Left lung (tissue), 4 donors: ENCODE measurements at regions not wholly inside any gene's neighbourhood (a gene's known extent, or its start where the extent isn't known, plus 50 kb on each side); places are given as distances from the start of the nearest gene placed in this dataset.
"Not testable (repeated sequence)": the region's sequence is repeated elsewhere in the genome, so short reads cannot be mapped to it uniquely, and the experiment has no call there.

Source experiments
- ATAC-seq: fragments of 200-7000 bp; cut with Tn5 transposase; one replicate; pipeline ENCODE4 v1.9.1; 2020; ENCODE audit warnings: moderate library complexity
- DNase-seq, 4 donors: peaks; one replicate each; pipeline ENCODE4 v3.0.0-alpha.2; 2013 to 2020
- H3K27ac ChIP-seq, 2 donors: fragments of 200-600 bp; sonication (generic) in 1 of 2; one replicate each; pipeline versions ENCODE4 v1.5.0 to v1.8.0; 2020 to 2021
- H3K27me3 ChIP-seq, 2 donors: fragments of 200-600 bp; sonication (generic) in 1 of 2; one replicate each; pipeline versions ENCODE4 v1.5.0 to v1.8.0; 2020 to 2021
- H3K36me3 ChIP-seq, 2 donors: fragments of 200-600 bp; sonication (generic) in 1 of 2; one replicate each; pipeline versions ENCODE4 v1.5.0 to v1.8.0; 2020 to 2021
- H3K4me1 ChIP-seq, 2 donors: fragments of 200-600 bp; one replicate each; pipeline ENCODE4 v1.8.0; 2021
- H3K4me3 ChIP-seq, 2 donors: fragments of 200-600 bp; sonication (generic) in 1 of 2; one replicate each; pipeline versions ENCODE4 v1.5.0 to v1.8.0; 2020 to 2021; ENCODE audit warnings: mild to moderate bottlenecking in 1 of 2
- H3K9me3 ChIP-seq, 2 donors: fragments of 200-600 bp; sonication (generic) in 1 of 2; one replicate each; pipeline versions ENCODE4 v1.5.0 to v1.8.0; 2020 to 2021
- intact Hi-C, 2 donors: fragments of 100-400 bp; cut with DNase I; formaldehyde crosslinking; loops; one replicate each; pipeline versions ENCODE4 v1.11.2 to v1.14.2; 2022
- TF ChIP-seq, protein P1 (sequence below), 2 donors: fragments of 200-600 bp; sonication (generic) in 1 of 2; IDR thresholded peaks; one replicate each; pipeline versions ENCODE4 v1.5.0 to v1.8.0; 2021; ENCODE audit warnings: antibody characterized with exemption in 2 of 2
- donor health status: DM: no; HTN: yes; CAD: no.
- donor health status: DM: no; HTN: no; CAD: no.

DNA sequence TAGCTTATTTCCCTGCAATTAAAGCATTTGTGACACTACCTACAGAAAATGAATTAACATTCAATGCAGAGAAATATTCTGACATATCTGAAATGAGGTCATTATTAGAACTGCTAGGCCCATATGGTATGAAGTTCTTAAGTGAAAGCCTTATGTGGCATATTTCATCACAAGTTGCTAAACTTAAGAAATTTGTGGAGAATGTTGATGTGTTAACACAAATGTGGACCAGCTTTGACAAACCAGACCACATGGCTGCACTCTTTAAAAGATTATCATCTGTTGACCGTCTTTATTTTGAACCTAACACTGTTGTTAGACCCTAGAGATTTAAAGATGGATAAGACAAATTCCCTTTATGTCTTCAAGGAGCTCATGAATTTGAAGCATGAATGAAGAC, 1024.1 kb downstream of the RPA4 start:
- ATAC-seq, result no peak
- DNase-seq, result no peak
- H3K4me3 ChIP-seq, result no peak overlapping the region
- peaks cover 0 to 10% of the 10 kb centered on the region in 2 donors for H3K27me3 ChIP-seq
- TF ChIP-seq, protein P1, sequence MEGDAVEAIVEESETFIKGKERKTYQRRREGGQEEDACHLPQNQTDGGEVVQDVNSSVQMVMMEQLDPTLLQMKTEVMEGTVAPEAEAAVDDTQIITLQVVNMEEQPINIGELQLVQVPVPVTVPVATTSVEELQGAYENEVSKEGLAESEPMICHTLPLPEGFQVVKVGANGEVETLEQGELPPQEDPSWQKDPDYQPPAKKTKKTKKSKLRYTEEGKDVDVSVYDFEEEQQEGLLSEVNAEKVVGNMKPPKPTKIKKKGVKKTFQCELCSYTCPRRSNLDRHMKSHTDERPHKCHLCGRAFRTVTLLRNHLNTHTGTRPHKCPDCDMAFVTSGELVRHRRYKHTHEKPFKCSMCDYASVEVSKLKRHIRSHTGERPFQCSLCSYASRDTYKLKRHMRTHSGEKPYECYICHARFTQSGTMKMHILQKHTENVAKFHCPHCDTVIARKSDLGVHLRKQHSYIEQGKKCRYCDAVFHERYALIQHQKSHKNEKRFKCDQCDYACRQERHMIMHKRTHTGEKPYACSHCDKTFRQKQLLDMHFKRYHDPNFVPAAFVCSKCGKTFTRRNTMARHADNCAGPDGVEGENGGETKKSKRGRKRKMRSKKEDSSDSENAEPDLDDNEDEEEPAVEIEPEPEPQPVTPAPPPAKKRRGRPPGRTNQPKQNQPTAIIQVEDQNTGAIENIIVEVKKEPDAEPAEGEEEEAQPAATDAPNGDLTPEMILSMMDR (IDR thresholded peaks at IDR 0.05), result no peak
- no peaks in the 10 kb centered on the region for H3K36me3 ChIP-seq
- H3K27ac ChIP-seq, result no peak overlapping the region
- H3K4me1 ChIP-seq, result no peaks in the 10 kb centered on the region
- no peaks in the 10 kb centered on the region for H3K9me3 ChIP-seq
- intact Hi-C loops, result no loop called here

DNA sequence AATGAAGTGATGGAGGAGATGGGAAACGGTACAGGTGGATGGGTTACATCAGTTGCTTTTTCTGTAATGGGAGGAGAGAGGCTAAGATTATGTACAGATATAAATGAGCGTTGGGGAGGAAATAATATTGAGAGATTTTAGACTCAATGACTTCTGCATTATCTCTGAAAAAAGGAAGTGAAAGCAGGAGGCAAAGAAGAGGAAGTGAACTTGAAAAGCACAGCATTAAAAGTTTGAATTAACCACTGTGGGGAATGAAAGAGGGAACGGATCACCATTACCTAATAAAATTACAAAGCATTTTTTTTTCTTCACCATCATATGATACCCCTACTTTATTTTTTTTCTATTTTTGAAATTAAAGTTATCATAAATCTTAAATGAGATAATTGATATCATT, 1025.5 kb downstream of the RPA4 start:
- H3K4me3 ChIP-seq, result no peak overlapping the region
- no peaks in the 10 kb centered on the region for H3K36me3 ChIP-seq
- H3K27me3 ChIP-seq, result no peaks in the 10 kb centered on the region
- H3K9me3 ChIP-seq, result no peaks in the 10 kb centered on the region
- H3K4me1 ChIP-seq, result no peaks in the 10 kb centered on the region
- no peak overlapping the region for H3K27ac ChIP-seq
- intact Hi-C loops, result no loop called here
- TF ChIP-seq, protein P1 (IDR thresholded peaks at IDR 0.05), result no peak
- ATAC-seq (no peak), DNase-seq (no peak)

DNA sequence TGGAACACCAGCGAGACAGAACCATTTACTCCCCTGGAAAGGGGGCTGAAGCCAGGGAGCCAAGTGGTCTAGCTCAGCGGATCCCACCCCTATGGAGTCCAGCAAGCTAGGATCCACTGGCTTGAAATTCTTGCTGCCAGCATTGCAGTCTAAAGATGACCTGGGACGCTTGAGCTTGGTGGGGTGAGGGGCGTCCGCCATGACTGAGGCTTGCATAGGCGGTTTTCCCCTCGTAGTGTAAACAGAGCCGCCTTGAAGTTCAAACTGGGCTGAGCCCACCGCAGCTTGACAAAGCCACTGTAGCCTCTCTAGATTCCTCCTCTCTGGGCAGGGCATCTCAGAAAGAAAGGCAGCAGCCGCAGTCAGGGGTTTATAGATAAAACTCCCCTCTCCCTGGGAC, 1031.7 kb downstream of the RPA4 start:
- not testable (repeated sequence) for ATAC-seq, H3K9me3 ChIP-seq

DNA sequence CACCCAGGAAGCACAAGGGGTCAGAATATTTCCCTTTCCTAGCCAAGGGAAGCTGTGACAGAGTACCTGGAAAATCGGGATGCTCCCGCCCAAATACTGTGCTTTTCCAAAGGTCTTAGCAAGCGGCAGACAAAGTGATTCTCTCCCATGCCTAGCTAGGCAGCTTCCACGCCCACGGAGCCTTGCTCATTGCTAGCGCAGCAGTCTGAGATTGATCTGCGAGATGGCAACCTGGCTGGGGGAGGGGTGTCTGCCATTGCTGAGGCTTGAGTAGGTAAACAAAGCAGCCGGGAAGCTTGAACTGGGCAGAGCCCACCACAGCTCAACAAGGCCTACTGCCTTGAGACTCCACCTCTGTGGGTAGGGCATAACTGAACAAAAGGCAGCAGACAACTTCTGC, 1037.5 kb downstream of the RPA4 start:
- H3K9me3 ChIP-seq, H3K27me3 ChIP-seq, H3K4me1 ChIP-seq, DNase-seq, H3K27ac ChIP-seq, ATAC-seq, H3K4me3 ChIP-seq, intact Hi-C loops, H3K36me3 ChIP-seq: not testable (repeated sequence)

More for the DNA sequence above, 1031.7 kb downstream of the RPA4 start:
- H3K27ac ChIP-seq, H3K4me1 ChIP-seq, H3K36me3 ChIP-seq, H3K27me3 ChIP-seq, H3K4me3 ChIP-seq, DNase-seq, intact Hi-C loops: not testable (repeated sequence)

DNA sequence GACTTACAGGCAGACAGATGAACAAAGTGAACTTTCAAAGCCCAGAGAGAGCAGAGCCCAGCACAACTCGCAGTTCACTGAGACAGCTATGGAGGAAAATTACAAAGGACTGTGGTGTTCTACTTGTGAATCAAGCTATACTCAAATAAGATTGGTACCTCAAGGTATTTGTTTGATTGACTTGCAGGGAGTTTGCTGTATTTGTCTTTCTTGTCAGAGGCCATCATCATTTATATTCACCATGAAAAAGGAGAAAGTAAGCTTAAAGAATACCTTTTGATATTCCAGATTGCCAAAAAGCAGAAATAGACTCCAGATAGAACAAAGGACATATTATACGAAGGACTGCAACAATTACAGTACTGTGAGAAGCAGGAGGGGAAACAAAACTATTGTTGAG, 1047.9 kb downstream of the RPA4 start:
- ATAC-seq (no peak), DNase-seq (no peak)
- intact Hi-C loops, result no loop called here
- Histone ChIP-seq H3K9me3 (no peaks in the 10 kb centered on the region), H3K4me1 (no peaks in the 10 kb centered on the region), H3K36me3 (no peaks in the 10 kb centered on the region), H3K27ac (no peak overlapping the region), H3K27me3 (no peaks in the 10 kb centered on the region), H3K4me3 (no peak overlapping the region)
- TF ChIP-seq, protein P1 (IDR thresholded peaks at IDR 0.05), result no peak

DNA sequence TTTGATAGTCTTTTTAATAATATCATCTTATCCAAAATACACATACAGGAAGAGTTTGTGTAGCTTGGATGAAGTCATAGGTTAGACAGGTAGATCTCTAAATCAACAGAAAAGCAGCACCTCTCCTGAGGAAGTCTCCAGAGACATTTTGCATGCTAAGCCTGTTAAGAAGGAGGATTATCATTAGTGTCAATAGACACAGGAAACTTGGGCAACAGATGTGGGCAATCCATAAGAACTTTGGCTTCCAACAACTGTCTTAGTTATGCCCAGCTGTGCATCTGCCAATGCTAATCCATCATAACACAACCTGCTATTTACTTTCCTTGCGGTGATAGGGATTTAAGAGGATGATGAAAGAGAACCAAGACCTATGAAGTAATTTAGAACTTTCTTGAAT, 1052.6 kb downstream of the RPA4 start:
- H3K4me3 ChIP-seq, result no peak overlapping the region
- intact Hi-C loops, result no loop called here
- no peaks in the 10 kb centered on the region for H3K4me1 ChIP-seq
- no peak for DNase-seq
- no peak for ATAC-seq
- H3K27me3 ChIP-seq, result no peaks in the 10 kb centered on the region
- TF ChIP-seq, protein P1 (IDR thresholded peaks at IDR 0.05), result no peak
- H3K36me3 ChIP-seq, result no peaks in the 10 kb centered on the region
- H3K9me3 ChIP-seq, result no peaks in the 10 kb centered on the region
- no peak overlapping the region for H3K27ac ChIP-seq
